HFF-Myc (cell line): ENCODE measurements at regions not wholly inside any gene's neighbourhood (a gene's known extent, or its start where the extent isn't known, plus 50 kb on each side); places are given as distances from the start of the nearest gene placed in this dataset.

Experiments
- DNase-seq: peaks from one replicate; pipeline ENCODE4 v3.0.0-alpha.2; 2011; ENCODE audit warnings: low read depth; ENCODE audit errors: extremely low read depth
- H3K4me3 ChIP-seq: replicated peaks from 2 replicates; pipeline ENCODE4 v1.5.1; 2011; ENCODE audit warnings: low read depth, mild to moderate bottlenecking, control low read depth, low read length
- TF ChIP-seq, protein P1 (sequence below): IDR thresholded peaks from 2 replicates; pipeline ENCODE4 v1.5.1; 2012; ENCODE audit warnings: mild to moderate bottlenecking, low read depth, low read length, control low read depth; ENCODE audit errors: missing control alignments

DNA sequence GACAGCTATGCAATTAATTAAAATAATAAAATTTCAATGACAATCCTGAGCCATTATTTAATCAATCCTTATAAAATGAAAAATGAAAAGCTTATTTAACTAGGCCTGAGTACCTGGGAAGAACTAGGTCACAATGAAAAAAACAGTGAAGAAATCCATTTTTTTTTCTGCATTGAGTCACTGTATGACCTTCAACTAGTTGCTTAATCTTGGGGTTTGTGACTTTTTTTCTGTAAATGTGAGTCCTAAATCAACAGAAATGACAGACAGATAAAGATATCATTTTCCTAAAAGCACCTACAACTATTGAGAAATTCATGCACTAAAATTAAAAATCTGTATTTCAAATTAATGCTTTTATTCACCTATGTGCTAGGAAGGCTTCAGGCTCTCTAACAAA, 96.8 kb downstream of the TMEM26 start:
- TF ChIP-seq, protein P1, sequence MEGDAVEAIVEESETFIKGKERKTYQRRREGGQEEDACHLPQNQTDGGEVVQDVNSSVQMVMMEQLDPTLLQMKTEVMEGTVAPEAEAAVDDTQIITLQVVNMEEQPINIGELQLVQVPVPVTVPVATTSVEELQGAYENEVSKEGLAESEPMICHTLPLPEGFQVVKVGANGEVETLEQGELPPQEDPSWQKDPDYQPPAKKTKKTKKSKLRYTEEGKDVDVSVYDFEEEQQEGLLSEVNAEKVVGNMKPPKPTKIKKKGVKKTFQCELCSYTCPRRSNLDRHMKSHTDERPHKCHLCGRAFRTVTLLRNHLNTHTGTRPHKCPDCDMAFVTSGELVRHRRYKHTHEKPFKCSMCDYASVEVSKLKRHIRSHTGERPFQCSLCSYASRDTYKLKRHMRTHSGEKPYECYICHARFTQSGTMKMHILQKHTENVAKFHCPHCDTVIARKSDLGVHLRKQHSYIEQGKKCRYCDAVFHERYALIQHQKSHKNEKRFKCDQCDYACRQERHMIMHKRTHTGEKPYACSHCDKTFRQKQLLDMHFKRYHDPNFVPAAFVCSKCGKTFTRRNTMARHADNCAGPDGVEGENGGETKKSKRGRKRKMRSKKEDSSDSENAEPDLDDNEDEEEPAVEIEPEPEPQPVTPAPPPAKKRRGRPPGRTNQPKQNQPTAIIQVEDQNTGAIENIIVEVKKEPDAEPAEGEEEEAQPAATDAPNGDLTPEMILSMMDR = no peak
- DNase-seq = no peak

DNA sequence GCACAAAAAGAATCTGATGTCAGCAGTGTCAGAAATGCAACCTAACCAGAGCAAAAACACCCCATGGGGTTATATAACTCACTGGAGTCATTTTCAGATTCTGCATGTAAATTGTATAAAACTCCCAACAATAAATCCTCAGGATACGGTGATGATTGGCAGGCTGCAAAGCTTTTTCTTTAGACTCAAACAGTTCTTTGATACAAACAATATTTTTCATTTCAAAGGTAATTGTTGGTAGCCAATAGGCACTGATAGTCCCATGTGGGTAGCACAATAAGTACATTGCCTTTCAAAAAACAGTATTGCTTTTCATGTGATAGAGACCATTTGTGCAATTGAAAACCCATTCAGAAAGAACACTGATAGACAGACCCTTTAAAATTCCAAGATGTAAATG, 98.0 kb downstream of the TMEM26 start:
- no peak for DNase-seq
- TF ChIP-seq, protein P1 = no peak
- H3K4me3 ChIP-seq = no peak overlapping the region

More for the DNA sequence above, 96.8 kb downstream of the TMEM26 start:
- no peak overlapping the region for H3K4me3 ChIP-seq

DNA sequence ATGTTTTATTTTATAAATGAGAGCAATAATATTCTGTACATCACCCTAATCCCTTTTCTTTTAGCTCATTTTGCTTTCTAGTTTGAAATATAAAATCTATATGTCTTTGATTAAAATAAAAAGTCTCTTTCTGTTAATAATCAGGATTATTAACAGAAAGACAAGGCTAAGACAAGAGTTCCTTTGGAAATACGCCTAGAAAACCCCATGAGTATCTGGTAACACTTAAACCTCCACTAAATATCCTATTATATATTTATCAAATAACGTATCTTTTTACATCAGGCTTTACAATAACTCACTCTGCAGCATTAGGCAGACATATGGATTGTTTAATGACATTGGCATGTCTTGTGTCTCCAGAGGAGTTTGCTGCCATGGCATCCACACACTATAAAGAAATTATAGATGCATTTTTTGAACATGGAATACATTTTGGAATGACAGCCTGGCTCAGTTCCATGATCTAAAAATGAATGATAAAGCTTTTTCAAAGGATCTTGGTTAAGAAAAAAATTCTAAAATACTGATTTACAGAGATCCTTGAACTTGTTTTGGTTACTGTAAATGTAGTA, 98.7 kb downstream of the TMEM26 start:
- H3K4me3 ChIP-seq = no peak overlapping the region
- DNase-seq = no peak
- TF ChIP-seq, protein P1 = no peak

DNA sequence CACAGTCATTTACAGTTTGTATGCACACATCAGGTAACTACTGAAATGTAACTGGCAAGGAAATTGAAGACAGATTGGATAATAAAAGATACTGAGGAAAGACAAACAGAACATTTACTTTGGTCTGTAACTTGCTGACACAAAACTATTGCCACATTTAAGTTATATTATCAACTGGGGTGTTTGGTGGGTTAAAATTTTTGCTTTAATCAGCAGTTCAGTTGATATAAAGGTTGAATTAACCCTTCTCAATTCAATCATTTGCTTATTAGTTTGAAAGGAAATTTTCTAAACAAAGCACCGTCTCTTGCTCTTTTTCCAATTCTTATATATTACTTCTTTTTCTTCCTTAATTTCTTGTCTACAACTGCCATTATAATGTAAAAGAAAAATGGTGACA, 102.4 kb downstream of the TMEM26 start:
- TF ChIP-seq, protein P1 = no peak
- DNase-seq = no peak
- no peak overlapping the region for H3K4me3 ChIP-seq

DNA sequence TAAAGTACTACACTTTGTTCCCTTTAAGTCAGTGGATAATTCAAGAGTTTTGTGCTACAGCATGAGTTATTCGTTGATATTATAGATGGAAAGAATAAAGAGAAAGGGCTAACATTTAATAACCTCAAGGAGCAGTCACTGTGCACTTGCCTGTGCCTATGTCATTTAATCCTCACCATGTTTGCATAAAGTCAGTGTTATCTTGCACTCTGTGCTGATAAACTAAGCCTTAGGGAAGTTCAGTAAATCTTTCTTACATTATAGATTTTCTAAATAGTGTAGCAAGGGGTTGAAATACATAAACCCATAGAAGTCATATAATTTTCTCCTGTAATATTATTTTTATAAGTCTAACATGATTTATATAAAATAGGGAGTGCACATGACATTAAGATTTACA, 103.1 kb downstream of the TMEM26 start:
- no peak for DNase-seq

DNA sequence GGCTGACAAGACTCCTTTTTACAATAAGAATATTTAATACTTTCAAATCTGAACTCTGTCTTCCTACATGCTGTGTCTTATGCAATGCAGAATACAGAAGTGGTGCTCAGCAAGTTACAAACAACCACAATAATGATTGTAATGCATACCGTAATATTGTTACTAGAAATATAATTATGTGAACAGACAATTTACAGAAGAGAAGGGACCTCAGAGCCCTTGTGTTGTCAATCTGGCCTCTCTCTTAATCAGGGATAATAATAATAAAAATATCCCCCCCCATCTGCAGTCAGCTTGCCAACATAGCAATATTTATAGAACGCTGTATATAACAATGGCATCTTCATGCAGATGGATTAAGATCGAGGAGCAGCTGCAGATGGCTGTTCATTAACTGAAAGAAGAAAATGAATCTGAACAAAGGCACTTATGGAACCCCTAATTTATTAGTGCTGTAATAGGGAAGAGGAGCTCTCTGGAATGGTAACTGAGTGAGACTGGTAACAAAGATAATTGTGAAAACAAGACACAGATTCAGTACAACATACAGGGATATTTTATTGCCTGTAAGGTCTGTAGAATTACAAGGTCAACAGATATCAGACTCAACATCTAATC, 106.3 kb downstream of the TMEM26 start:
- no peak overlapping the region for H3K4me3 ChIP-seq
- TF ChIP-seq, protein P1 = no peak
- DNase-seq = no peak

More for the DNA sequence above, 103.1 kb downstream of the TMEM26 start:
- TF ChIP-seq, protein P1 = no peak
- no peak overlapping the region for H3K4me3 ChIP-seq
